ENCODE measurements at regions not wholly inside any gene's neighbourhood (a gene's known extent, or its start where the extent isn't known, plus 50 kb on each side); places are given as distances from the start of the nearest gene placed in this dataset.
A peak's percentile ranks its signal among the peaks of the same experiment; 100 is the strongest.

- TF ChIP-seq CTCF (IDR thresholded peaks at IDR 0.05; ENCODE audit: borderline replicate concordance, insufficient read depth, low read depth, low read length), result no peak
- H3K4me3 ChIP-seq (ENCODE audit: low read depth, low read length), result no peak overlapping the region
These were observed 123.8 kb upstream of the NAA20 start for GRCh38 chr20:19893356-19893755.

GRCh38 chr20:19895761-19896160, 121.4 kb upstream of the NAA20 start:
- no peak for TF ChIP-seq CTCF (IDR thresholded peaks at IDR 0.05; ENCODE audit: borderline replicate concordance, insufficient read depth, low read depth, low read length)

GRCh38 chr20:19897891-19898290, 119.3 kb upstream of the NAA20 start:
- no peak for TF ChIP-seq CTCF (IDR thresholded peaks at IDR 0.05; ENCODE audit: borderline replicate concordance, insufficient read depth, low read depth, low read length)

More at GRCh38 chr20:19895761-19896160, 121.4 kb upstream of the NAA20 start:
- no peak overlapping the region for H3K4me3 ChIP-seq (ENCODE audit: low read depth, low read length)

GRCh38 chr20:19901226-19901625, 115.9 kb upstream of the NAA20 start:
- no peak for TF ChIP-seq CTCF (IDR thresholded peaks at IDR 0.05; ENCODE audit: borderline replicate concordance, insufficient read depth, low read depth, low read length)
- H3K4me3 ChIP-seq (ENCODE audit: low read depth, low read length), result no peak overlapping the region

More at GRCh38 chr20:19897891-19898290, 119.3 kb upstream of the NAA20 start:
- H3K4me3 ChIP-seq (ENCODE audit: low read depth, low read length), result no peak overlapping the region

GRCh38 chr20:19903168-19903811, 113.9 kb upstream of the NAA20 start:
- peak; percentile 26; the same call in 1 of the 2 replicates for TF ChIP-seq CTCF (IDR thresholded peaks at IDR 0.05; ENCODE audit: borderline replicate concordance, insufficient read depth, low read depth, low read length)
- H3K4me3 ChIP-seq (ENCODE audit: low read depth, low read length), result no peak overlapping the region

GRCh38 chr20:19907326-19908056, 109.7 kb upstream of the NAA20 start:
- no peak for TF ChIP-seq CTCF (IDR thresholded peaks at IDR 0.05; ENCODE audit: borderline replicate concordance, insufficient read depth, low read depth, low read length)

GRCh38 chr20:19908576-19908975, 108.6 kb upstream of the NAA20 start:
- no peak overlapping the region for H3K4me3 ChIP-seq (ENCODE audit: low read depth, low read length)
- no peak for TF ChIP-seq CTCF (IDR thresholded peaks at IDR 0.05; ENCODE audit: borderline replicate concordance, insufficient read depth, low read depth, low read length)

More at GRCh38 chr20:19907326-19908056, 109.7 kb upstream of the NAA20 start:
- H3K4me3 ChIP-seq (ENCODE audit: low read depth, low read length), result no peak overlapping the region

All from GM12875 (cell line).